Left renal pelvis (tissue), 4 donors: ENCODE measurements at regions not wholly inside any gene's neighbourhood (a gene's known extent, or its start where the extent isn't known, plus 50 kb on each side); places are given as distances from the start of the nearest gene placed in this dataset.
A peak's percentile ranks its signal among the peaks of the same experiment; 100 is the strongest.

ENCODE experiments used
- DNase-seq, 4 donors: peaks; one replicate each; pipeline ENCODE4 v3.0.0-alpha.2; 2013; ENCODE audit warnings: low read depth in 4 of 4, low spot score in 3 of 4

DNA sequence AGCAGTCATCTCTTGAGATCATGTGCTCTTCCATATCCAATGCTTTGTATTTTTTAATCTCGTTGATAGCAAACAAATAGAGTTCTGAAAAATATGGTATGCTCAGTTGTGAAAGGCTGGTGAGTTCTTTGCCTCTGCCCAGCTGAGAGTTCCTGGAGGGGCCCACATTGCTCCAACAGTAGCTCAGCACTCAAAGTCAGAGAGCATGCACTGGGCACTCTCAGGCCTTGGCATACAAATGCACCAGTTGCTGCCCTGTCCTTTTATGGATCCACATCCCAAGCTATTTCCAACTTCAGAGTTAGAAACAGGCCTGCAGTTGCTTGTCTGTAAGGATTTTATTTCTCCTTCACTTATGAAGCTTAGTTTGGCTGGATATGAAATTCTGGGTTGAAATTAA is 181.7 kb upstream of the CHRNA7 start:
- DNase-seq, result no peak

- no peak for DNase-seq
Measured at GRCh38 chr15:31852933-31853799, 177.1 kb upstream of the CHRNA7 start.

- DNase-seq, result no peak
Measured at GRCh38 chr15:31856581-31856980, 173.7 kb upstream of the CHRNA7 start.

DNA sequence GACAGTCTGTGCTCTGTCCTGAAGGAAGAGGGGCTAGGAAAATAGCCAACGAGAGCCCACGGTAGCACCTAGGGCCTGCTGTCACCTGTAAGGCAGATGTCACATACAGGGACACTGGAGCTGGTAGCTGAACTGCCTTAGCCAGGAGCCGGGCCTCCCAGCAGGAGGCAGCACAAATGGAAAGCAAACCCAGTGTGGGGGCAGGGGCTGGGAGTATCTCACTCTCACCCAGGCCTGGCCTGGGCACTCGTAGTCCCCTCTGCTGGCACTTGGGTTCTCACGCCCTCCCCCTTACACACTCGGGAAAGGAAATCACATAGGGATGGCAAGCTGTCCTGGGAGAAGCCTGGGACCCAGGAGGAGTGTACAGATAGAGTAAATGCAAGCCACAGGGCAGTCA is 173.1 kb upstream of the CHRNA7 start:
- DNase-seq, result no peak

DNA sequence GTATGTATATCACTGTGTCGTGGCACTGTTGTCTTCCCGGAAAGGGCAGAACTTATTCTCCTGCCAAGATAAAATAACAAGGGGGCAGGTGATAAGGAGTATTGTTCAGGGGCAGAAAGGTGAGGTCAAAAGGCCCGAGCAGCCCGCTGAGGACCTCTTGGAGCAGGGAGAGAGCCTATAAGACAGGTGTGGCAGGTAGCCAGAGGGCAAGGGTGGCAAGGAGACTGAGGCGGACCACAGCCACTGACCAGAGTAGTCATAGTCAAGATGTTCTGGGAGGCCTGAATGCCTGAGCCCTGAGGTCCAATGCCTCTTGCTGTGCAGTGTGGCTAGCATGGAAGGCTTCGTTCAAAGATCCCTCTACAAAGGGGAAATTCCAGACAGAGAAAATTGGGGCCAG is 172.3 kb upstream of the CHRNA7 start:
- DNase-seq, result no peak

DNA sequence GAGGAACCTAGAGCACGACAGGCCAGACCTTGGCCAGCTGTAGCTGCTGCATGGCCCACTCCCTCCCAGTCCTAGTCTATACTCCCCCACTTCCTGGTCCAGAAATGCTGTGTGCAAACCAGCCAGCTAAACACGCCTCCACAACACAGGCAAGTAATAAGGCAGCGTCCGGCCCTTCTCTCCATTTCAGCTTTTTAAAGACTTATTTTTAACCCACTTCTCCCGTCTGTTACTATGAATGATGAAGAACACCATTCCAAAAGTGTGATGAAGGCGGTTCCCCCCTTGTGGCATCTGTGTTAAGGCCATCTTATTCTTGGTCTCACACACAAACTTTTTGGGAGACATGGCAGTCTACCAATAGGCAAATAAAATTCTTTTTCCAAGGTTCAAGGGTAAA is 164.1 kb upstream of the CHRNA7 start:
- no peak for DNase-seq

DNA sequence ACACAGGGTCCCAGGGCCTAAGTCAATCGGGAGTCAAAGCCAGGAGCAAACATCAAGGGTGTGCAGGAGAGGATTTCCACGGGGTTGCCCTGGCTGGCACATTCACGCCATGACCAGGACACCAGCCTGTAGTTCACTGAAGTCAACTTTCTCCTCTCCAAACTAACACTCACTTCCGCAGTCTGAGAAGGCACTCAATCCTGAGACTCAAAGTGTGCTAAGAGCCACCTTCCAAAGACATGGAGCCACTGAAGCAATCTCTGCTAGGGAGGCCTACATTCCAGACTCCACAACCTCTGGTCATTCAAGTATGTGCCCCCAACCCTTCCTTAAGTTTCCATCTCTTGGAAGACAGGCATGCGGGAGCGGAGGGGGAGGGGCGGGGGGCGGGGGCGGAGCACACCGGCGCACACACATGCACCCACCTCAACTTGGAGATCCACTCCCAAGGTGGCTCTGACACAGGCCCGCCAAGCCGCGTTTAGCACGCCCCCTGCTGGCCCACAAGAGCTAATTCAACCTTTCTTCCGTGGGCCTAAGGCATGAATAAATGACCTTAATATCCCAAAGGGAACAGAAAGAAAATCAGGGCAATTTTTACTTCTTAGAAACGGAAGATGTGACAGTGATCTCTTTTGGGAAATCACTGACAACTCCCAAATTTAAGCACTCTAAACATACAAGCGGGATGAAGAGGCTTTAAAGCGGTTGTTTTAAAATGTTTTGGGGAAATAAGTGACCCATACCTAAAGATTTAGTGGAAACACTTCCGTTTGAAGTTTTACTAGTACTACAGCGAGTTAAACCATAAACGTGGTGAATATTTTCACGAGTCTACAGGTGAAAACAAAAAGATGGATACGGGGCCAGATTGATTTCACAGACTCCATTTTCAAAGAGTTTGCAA is 162.5 kb upstream of the CHRNA7 start:
- no peak for DNase-seq

DNA sequence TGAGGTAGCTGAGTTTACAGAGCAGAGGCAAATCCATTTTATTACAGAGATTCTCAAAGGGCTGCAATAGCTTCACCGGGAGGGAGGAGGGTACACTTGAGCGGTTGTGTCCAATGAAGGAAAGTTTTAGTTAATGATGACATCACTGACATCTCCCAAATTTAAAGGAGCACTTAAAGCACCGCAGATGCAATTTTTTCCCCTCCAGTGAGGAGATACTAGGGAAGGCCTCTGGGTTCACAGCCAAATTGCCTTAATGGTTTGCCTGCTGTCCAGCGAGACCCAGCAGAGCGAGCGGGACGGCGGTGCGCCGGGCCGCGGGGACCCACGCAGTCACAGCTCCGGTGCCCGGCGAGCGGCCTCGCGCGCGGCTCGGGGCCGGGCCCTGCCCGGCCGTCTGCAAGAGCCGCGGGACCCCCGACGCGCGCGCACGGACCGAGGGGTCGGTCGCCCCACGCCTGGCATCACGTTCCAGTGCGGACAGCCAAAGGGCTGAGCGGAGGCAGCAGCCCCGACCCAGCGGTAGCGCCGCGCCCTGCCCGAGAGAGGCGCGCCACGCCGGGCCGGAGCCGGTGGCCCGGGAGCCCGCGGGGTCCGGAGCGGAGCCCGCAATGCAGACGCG is 160.5 kb upstream of the CHRNA7 start:
- DNase-seq, result no peak

DNA sequence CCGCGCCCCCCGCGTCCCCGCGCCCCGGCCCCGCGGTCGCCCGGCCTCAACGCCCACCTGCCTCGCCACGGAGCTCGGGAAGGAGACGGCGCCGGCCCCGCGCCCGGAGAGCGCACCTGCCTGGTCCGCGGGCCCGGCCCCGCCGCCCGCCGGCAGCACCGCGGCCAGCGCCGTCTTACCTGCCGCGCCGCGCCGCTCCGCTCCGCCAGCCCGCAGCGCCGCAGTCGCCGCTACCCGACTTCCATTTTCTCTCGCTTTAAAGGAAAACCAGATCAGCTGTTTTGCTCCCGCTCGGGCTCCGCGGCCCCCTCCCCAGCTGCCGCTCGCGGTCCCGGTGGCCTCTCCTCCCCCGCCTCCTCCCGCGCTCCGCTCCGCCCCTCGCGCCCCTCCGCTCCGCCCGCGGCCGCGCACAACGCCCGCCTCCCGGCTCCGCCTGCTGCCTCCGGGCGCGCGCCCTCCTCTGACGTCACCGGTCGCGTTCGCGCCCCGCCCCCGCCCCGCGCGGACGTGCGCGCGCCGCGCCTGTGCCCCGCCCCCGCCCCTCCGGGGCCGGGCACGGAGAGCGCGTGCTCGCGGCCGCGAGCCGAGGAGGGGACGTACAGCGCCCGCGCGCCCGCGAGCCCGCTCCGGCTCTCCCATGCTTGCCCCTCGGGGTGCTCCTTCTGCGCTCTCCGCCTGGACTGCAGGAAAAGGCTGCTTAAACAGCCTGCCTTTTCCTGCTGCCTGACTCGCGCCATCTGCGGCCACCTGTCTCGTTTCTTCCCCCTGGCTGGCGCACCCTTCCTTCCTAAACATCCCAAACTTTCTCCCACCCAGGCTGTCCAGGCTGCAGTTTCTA is 159.8 kb upstream of the CHRNA7 start, which contains the start of gene OTUD7A:
Gene OTUD7A, minus strand, starts transcription at position 346 of the 838 bp plus-strand sequence.
- peak; percentile 56 to 83 (median 76) for DNase-seq

DNA sequence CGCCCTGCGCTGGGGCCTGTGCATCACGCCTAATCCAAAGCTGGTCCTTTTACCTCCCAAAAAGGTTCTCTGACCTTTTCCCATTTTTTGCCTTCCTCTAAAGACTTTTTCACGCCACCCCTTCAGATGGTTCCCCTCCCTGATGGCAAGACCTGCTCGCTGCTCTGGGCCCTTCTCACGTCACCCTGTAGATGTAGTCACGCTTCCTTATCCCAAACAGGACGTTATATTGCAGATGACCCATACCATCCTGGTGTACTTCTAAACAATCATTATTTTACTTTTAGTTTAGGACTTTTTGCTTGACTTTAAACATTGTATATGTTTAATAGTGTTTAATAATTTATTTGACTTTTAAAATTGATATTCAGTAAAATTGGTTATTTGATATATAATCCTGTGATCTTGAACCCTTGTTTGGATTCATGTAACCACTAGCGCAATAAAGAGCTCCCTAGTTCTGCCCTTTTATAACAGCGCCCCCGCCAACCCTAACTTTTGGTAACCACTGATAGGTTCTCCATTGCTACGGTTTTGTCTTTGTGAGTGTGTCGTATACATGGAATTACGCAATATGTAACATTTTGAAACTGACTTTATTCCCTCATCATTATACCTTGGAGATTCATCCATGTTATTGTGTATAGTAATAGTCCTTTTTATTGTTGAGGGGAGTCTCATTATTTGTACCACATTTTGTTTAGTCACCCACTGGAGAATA is 159.0 kb upstream of the CHRNA7 start:
- no peak for DNase-seq

DNA sequence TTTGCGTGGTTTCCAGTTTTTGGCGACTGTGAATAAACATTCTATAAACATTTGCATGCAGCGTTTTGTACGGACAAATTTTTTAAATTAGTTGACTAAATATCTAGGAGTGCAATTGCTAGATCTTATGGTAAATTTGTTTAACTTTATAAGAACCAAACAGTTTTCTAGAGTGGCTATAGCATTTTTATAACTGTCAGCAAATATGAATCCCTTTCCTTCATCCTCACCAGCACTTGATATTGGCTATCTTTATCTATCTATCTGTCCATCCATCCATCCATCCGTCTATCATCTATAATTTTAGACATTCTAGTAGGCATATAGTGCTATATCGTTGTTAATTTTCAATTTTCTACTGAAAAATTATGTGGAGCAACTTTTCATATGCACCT is 158.4 kb upstream of the CHRNA7 start:
- no peak for DNase-seq

DNA sequence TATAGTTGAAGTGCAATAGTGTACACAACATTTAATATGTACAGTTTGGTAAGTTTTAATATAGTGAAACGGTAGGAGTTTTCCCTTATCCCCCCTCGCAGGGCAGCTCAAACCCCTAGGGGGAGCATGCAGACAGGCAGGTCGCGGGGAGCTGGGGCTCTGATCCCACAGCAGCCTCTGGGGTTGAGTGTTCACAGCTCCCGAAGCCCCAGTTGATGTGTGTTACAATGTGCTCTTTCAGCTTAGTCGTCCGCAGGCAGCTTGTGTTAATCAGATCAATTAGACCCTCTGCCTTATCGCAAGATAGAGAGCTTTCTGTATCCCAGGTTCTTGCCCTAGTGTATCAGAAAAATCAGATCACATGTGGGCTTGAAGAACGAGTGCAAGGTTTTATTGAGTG is 143.1 kb upstream of the CHRNA7 start:
- no peak for DNase-seq

DNA sequence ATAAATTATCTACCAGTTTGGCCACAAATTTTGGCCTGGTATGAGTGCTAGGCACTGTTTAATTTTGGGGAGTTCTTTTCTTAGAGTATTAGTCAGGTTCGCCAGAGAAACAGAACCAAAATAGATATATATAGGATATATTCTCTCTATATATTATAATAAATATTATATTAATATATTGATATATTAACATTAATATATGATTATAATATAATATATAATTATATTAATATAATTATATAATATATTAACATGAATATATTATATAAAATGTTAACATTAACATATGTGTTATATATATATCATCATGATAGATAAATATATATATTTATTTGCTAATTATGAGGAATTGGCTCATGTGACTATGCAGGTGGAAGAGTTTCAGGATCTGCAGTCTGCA is 137.8 kb upstream of the CHRNA7 start:
- no peak for DNase-seq

GRCh38 chr15:31893780-31894179 is 136.5 kb upstream of the CHRNA7 start:
- DNase-seq, result no peak

- no peak for DNase-seq
Measured at GRCh38 chr15:31897746-31898145, 132.6 kb upstream of the CHRNA7 start.

DNA sequence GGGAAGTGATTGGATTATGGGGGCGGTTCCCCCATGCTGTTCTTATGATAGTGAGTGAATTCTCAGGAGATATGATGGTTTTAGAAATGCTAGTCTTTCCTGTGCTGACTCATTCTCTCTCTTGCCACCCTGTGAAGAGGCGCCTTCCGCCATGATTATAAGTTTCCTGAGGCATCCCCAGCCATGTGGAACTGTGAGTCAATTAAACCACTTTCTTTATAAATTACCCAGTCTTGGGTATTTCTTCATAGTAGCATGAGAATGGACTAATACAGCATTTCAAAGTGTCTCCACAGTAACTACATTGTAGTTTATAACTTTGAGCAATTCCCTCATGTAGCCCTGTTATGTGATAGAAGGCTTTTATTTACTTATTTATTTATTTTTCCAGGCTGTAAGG is 128.8 kb upstream of the CHRNA7 start:
- DNase-seq, result no peak

DNA sequence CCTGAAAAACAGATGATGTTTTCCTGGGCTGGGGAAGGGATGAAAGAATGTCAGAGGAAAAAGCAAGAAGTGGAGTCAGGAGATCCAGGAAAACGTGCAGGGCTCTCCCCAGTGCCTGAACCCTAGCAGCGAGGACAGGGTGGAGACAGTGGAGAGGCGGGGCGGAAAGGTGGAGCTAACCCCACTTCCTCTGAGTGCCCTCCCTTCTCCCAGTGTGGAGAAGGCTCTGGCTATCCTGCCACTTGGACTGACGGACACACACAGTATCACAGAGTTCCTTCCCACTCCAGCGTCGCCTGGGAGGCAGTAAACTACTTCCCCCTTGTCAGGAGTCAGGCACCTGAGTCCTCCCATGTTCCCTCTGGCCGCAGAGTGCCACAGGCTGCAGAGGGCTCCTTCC is 125.3 kb upstream of the CHRNA7 start:
- DNase-seq, result no peak

DNA sequence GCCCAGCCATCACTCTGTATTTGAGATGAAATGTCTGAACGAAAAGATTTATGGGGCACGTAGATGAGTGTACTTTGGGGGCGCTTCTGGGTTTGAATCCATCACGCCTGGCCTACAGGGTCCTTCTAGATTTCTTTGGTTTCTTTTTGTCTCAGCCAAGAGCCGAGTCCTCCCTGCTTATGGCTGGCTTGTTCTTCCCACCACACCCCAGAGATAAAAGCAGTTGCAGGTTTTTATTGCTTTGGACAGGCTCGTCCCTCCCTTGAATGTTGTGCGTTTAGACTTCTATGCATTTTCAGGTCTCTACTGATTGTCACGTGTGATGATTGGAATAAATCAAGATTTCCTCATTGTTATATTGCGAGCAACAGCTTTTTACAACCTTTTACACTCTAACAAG is 104.8 kb upstream of the CHRNA7 start:
- DNase-seq, result no peak

GRCh38 chr15:31930967-31931366 is 99.3 kb upstream of the CHRNA7 start:
- DNase-seq, result no peak

DNA sequence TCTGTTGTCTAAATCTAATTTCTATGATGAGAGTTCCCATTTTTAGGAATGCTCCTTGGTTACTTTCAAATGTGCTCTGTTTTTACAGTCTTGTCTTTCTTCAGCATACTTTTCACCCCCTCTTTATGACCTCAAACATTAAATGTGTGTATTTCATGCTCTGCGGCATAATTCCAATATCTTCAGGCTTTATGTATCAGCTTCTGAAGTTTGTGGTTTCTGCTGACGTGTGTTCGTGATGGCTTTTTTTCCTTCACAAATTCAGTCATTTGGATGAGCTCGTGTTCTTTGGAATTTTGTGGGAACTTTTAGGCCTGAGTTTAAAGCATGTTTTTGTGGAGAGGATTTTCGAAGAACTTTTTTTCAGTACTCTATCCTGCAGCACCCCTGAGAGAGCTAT is 97.7 kb upstream of the CHRNA7 start:
- no peak for DNase-seq
